Keratinocyte (primary cell): ENCODE measurements at regions not wholly inside any gene's neighbourhood (a gene's known extent, or its start where the extent isn't known, plus 50 kb on each side); places are given as distances from the start of the nearest gene placed in this dataset.

Experiments
- DNase-seq: peaks from one replicate; pipeline ENCODE4 v3.0.0-alpha.2; 2011; ENCODE audit warnings: low read depth, missing footprints, low spot score
- FAIRE-seq: peaks from 2 replicates; lab custom pipeline; 2011; peaks lifted over from hg19 to GRCh38; lab: Jason Lieb, UNC
- H2AFZ ChIP-seq: 2 replicates; pipeline ENCODE4 v1.6.0; 2012; ENCODE audit warnings: low read length, control low read depth, inconsistent platforms; ENCODE audit not compliant: control insufficient read depth
- H3K27ac ChIP-seq: 2 replicates; pipeline ENCODE4 v1.5.1; 2011; ENCODE audit warnings: low read length; ENCODE audit not compliant: control insufficient read depth, insufficient read depth
- H3K27me3 ChIP-seq: 3 replicates; pipeline ENCODE4 v1.6.0; 2011; ENCODE audit warnings: low read length; ENCODE audit not compliant: control insufficient read depth, insufficient read depth; ENCODE audit errors: extremely low read depth
- H3K36me3 ChIP-seq, 2 experiments: 2 replicates in 1 of 2; 3 replicates in 1 of 2; pipeline ENCODE4 v1.5.1; 2011; ENCODE audit warnings: low read length in 2 of 2, mild to moderate bottlenecking in 1 of 2; ENCODE audit not compliant: control insufficient read depth in 2 of 2, insufficient read depth in 2 of 2; ENCODE audit errors: extremely low read depth in 1 of 2
- H3K4me1 ChIP-seq: 3 replicates; pipeline ENCODE4 v1.5.1; 2011; ENCODE audit warnings: low read length; ENCODE audit not compliant: control insufficient read depth, insufficient read depth; ENCODE audit errors: extremely low read depth
- H3K4me2 ChIP-seq: 3 replicates; pipeline ENCODE4 v1.6.0; 2011; ENCODE audit warnings: low read depth, low read length; ENCODE audit not compliant: control insufficient read depth, insufficient read depth; ENCODE audit errors: extremely low read depth
- H3K4me3 ChIP-seq, 3 experiments: fragments of 200-600 bp in 1 of 3; sonication (generic) in 1 of 3; 2 replicates in 2 of 3; 3 replicates in 1 of 3; pipeline ENCODE4 v1.5.1; 2011 to 2016; ENCODE audit warnings: low read length in 3 of 3, mild to moderate bottlenecking in 3 of 3, control low read depth in 2 of 3, inconsistent platforms in 1 of 3, low read depth in 1 of 3, mixed read lengths in 1 of 3, mixed run types in 1 of 3, moderate library complexity in 1 of 3; ENCODE audit not compliant: control insufficient read depth in 2 of 3, insufficient read depth in 2 of 3; ENCODE audit errors: extremely low read depth in 1 of 3
- H3K79me2 ChIP-seq: 2 replicates; pipeline ENCODE4 v1.6.0; 2012; ENCODE audit warnings: low read length; ENCODE audit not compliant: control insufficient read depth, insufficient read depth
- H3K9ac ChIP-seq: 3 replicates; pipeline ENCODE4 v1.6.0; 2011; ENCODE audit warnings: low read length; ENCODE audit not compliant: control insufficient read depth, insufficient read depth; ENCODE audit errors: extremely low read depth
- H3K9me1 ChIP-seq: 3 replicates; pipeline ENCODE4 v1.6.0; 2011; ENCODE audit warnings: low read length; ENCODE audit not compliant: control insufficient read depth, insufficient read depth; ENCODE audit errors: extremely low read depth
- H3K9me3 ChIP-seq: 2 replicates; pipeline ENCODE4 v1.5.1; 2012; ENCODE audit warnings: low read depth, low read length; ENCODE audit not compliant: control insufficient read depth
- H4K20me1 ChIP-seq: 3 replicates; pipeline ENCODE4 v1.6.0; 2011; ENCODE audit warnings: low read length; ENCODE audit not compliant: control insufficient read depth, insufficient read depth; ENCODE audit errors: extremely low read depth
- EZH2 ChIP-seq: IDR thresholded peaks from one replicate; pipeline ENCODE4 v1.6.1; 2012; ENCODE audit warnings: inconsistent platforms, mild to moderate bottlenecking, low read length, moderate library complexity
- dilution Hi-C: fragments of 300-500 bp; cut with MboI; formaldehyde crosslinking; loops from one replicate; pipeline ENCODE4 v1.7.0; 2020; ENCODE audit warnings: low sequenced_read_pairs; ENCODE audit not compliant: extremely low pct_ligation_motif_present
- TF ChIP-seq, protein P1 (sequence below), 3 experiments: IDR thresholded peaks in 1 of 3; conservative IDR thresholded peaks in 1 of 3; optimal IDR thresholded peaks in 1 of 3; 2 replicates in 2 of 3; 3 replicates in 1 of 3; pipeline versions ENCODE3 to v1.5.1; 2011; ENCODE audit warnings: low read length in 3 of 3, mild to moderate bottlenecking in 3 of 3, moderate library complexity in 2 of 3, control low read depth in 1 of 3, inconsistent platforms in 1 of 3; ENCODE audit not compliant: insufficient read depth in 2 of 3; ENCODE audit errors: extremely low read depth in 1 of 3

DNA sequence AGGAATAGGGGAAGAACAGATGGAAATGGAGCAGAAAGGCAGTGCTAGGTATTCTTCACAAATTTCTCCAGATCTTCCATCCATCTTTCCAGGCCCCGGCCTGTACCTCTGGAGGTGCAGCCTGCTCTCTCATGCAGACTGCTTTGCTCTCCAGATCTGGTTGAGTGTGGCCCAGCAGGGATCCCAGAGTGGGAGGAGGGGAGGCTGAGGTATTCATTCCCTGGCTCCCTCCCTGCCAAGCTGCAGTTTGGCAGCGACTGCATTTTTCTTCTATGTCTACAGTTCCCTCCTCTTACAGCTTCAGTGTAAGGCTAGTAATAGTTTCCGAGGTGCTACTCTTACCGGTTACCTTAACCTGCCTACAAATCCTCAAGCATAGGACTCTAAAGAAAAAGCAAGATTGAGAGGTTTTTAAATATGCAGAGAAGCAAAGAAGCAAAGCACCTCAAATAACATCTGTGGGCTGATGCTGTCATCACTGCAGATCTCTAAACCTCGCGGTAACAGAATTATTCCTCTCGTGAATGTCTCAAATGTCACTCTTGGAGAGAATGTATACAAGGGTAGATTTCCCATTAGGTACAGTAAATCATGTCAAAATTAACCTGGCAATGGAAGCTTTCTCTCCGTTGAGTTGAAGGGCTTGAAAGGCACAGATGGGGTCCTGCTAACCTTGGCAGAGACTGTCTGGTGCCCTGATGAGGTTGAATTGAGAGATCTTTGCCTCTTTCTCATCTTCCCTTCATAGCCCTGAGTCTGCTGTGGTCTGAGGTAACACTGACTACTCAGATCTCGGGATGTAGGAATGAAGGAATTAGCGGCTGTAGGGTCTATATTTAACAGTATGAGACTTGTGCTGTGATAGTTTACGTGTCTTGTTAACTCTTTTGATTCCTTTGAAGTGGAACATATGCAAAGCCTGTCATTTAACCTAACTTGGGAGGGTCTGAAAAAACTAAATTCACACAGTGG is 297.9 kb upstream of the C11orf87 start:
- no peaks in the 10 kb centered on the region for H3K9me1 ChIP-seq
- no peak for DNase-seq
- no peak overlapping the region for H3K27ac ChIP-seq
- TF ChIP-seq, protein P1, sequence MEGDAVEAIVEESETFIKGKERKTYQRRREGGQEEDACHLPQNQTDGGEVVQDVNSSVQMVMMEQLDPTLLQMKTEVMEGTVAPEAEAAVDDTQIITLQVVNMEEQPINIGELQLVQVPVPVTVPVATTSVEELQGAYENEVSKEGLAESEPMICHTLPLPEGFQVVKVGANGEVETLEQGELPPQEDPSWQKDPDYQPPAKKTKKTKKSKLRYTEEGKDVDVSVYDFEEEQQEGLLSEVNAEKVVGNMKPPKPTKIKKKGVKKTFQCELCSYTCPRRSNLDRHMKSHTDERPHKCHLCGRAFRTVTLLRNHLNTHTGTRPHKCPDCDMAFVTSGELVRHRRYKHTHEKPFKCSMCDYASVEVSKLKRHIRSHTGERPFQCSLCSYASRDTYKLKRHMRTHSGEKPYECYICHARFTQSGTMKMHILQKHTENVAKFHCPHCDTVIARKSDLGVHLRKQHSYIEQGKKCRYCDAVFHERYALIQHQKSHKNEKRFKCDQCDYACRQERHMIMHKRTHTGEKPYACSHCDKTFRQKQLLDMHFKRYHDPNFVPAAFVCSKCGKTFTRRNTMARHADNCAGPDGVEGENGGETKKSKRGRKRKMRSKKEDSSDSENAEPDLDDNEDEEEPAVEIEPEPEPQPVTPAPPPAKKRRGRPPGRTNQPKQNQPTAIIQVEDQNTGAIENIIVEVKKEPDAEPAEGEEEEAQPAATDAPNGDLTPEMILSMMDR (optimal IDR thresholded peaks at IDR 0.05 in 1 of 3, IDR thresholded peaks at IDR 0.05 in 1 of 3, conservative IDR thresholded peaks at IDR 0.05 in 1 of 3; ENCODE audit: extremely low read depth in 1 of 3, insufficient read depth in 2 of 3, low read length in 3 of 3), result no peak
- no peak for TF ChIP-seq EZH2
- H4K20me1 ChIP-seq, result no peaks in the 10 kb centered on the region
- no peak overlapping the region for H3K4me2 ChIP-seq
- H3K27me3 ChIP-seq, result no peaks in the 10 kb centered on the region
- FAIRE-seq, result no peak
- no peaks in the 10 kb centered on the region for H3K36me3 ChIP-seq
- H2AFZ ChIP-seq, result peak overlapping the region; percentile 0
- dilution Hi-C loops, result no loop called here
- no peaks in the 10 kb centered on the region for H3K9me3 ChIP-seq
- H3K79me2 ChIP-seq, result no peaks in the 10 kb centered on the region
- H3K9ac ChIP-seq, result no peak overlapping the region
- no peak overlapping the region for H3K4me3 ChIP-seq
- no peaks in the 10 kb centered on the region for H3K4me1 ChIP-seq

DNA sequence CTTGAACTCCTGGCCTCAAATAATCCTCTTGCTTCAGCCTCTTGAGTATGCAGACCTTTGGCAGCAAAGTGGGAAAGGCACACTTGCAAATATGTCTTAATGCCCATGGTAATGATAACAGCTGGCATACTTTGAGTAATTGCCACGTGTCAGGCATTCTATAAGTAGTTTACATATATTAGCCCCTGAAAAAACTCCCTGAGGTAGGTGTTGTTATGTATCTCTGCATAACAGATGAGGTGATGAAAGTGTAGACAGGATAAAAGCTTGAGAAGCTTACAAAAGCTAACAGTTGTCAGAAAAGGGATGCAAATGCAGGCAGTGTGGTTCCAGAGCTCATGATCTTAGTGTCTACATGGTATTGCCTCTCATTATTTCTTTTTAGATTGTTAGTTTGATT is 291.1 kb upstream of the C11orf87 start:
- TF ChIP-seq EZH2, result no peak
- TF ChIP-seq, protein P1 (optimal IDR thresholded peaks at IDR 0.05 in 1 of 3, IDR thresholded peaks at IDR 0.05 in 1 of 3, conservative IDR thresholded peaks at IDR 0.05 in 1 of 3; ENCODE audit: extremely low read depth in 1 of 3, insufficient read depth in 2 of 3, low read length in 3 of 3), result no peak
- Histone ChIP-seq H3K9me3 (no peaks in the 10 kb centered on the region), H3K27me3 (no peaks in the 10 kb centered on the region), H3K9ac (no peak overlapping the region), H2AFZ (no peak overlapping the region), H3K4me3 (no peak overlapping the region), H3K79me2 (no peaks in the 10 kb centered on the region), H3K27ac (no peak overlapping the region), H3K4me1 (no peaks in the 10 kb centered on the region), H3K4me2 (no peak overlapping the region), H4K20me1 (no peaks in the 10 kb centered on the region), H3K36me3 (no peaks in the 10 kb centered on the region), H3K9me1 (no peaks in the 10 kb centered on the region)
- FAIRE-seq (no peak), DNase-seq (no peak)
- dilution Hi-C loops, result no loop called here
